WTC11 (cell line): ENCODE measurements at regions not wholly inside any gene's neighbourhood (a gene's known extent, or its start where the extent isn't known, plus 50 kb on each side); places are given as distances from the start of the nearest gene placed in this dataset.

Experiments
- ATAC-seq: fragments of 200-7000 bp; cut with Tn5 transposase; 2 replicates; pipeline ENCODE4 v1.10.0; 2021; ENCODE audit warnings: mild to moderate bottlenecking, moderate library complexity
- CTCF ChIA-PET: fragments of 300-600 bp; sonication (Branson Sonifier 250); formaldehyde crosslinking; loops from one replicate; lab custom pipeline; 2021; ENCODE audit warnings: antibody characterized with exemption; lab: Charles Lee
- POLR2A ChIA-PET: fragments of 350-600 bp; sonication (Branson Sonifier 250); formaldehyde crosslinking; loops from one replicate; lab custom pipeline; 2021; ENCODE audit warnings: antibody characterized with exemption; lab: Charles Lee
- DNase-seq: peaks from one replicate; pipeline ENCODE4 v3.0.0; 2021; ENCODE audit warnings: low spot score
- H3K27ac Mint-ChIP-seq: 2 replicates; pipeline ENCODE4 v1.8.0; 2021; ENCODE audit warnings: mixed read lengths
- H3K27me3 Mint-ChIP-seq: 2 replicates; pipeline ENCODE4 v1.8.0; 2021; ENCODE audit warnings: low read depth, mild to moderate bottlenecking, moderate library complexity, mixed read lengths
- H3K36me3 Mint-ChIP-seq: 2 replicates; pipeline ENCODE4 v1.8.0; 2021; ENCODE audit warnings: mixed read lengths
- H3K4me1 Mint-ChIP-seq: 2 replicates; pipeline ENCODE4 v1.8.0; 2022; ENCODE audit warnings: mixed read lengths
- H3K4me3 Mint-ChIP-seq: 2 replicates; pipeline ENCODE4 v1.8.0; 2021; ENCODE audit warnings: mild to moderate bottlenecking, moderate library complexity, mixed read lengths
- H3K9me3 Mint-ChIP-seq: 2 replicates; pipeline ENCODE4 v1.8.0; 2021; ENCODE audit warnings: mixed read lengths
- CREB1 ChIP-seq: sonication (generic); formaldehyde crosslinking; IDR thresholded peaks from 2 replicates; pipeline ENCODE4 v1.8.0; 2023; ENCODE audit warnings: mild to moderate bottlenecking, missing genetic modification reagents
- E2F5 ChIP-seq: sonication (generic); formaldehyde crosslinking; IDR thresholded peaks from 2 replicates; pipeline ENCODE4 v1.8.1; 2022; ENCODE audit warnings: mild to moderate bottlenecking, moderate library complexity, missing genetic modification reagents
- EMX1 ChIP-seq: fragments of 250-450 bp; sonication (Bioruptor Pico); IDR thresholded peaks from 2 replicates; pipeline ENCODE4 v1.8.0; 2021; ENCODE audit warnings: mild to moderate bottlenecking
- FOXK1 ChIP-seq: sonication (generic); formaldehyde crosslinking; IDR thresholded peaks from 2 replicates; pipeline ENCODE4 v1.8.0; 2022; ENCODE audit warnings: mild to moderate bottlenecking, moderate library complexity, missing genetic modification reagents
- FOXP4 ChIP-seq: sonication (generic); formaldehyde crosslinking; IDR thresholded peaks from 2 replicates; pipeline ENCODE4 v1.8.0; 2022; ENCODE audit warnings: mild to moderate bottlenecking, missing genetic modification reagents
- GTF2I ChIP-seq: fragments of 250-450 bp; sonication (Bioruptor Pico); conservative IDR thresholded peaks from 2 replicates; pipeline ENCODE4 v1.4.0; 2021; ENCODE audit warnings: mild to moderate bottlenecking
- HMGA2 ChIP-seq: fragments of 250-450 bp; sonication (Bioruptor Pico); IDR thresholded peaks from 2 replicates; pipeline ENCODE4 v1.4.0; 2021; ENCODE audit warnings: mild to moderate bottlenecking, moderate library complexity
- HMGXB4 ChIP-seq: sonication (generic); formaldehyde crosslinking; IDR thresholded peaks from 2 replicates; pipeline ENCODE4 v1.8.1; 2023; ENCODE audit warnings: mild to moderate bottlenecking, moderate library complexity, missing genetic modification reagents
- IRF1 ChIP-seq: sonication (generic); formaldehyde crosslinking; IDR thresholded peaks from 2 replicates; pipeline ENCODE4 v1.8.0; 2023; ENCODE audit warnings: missing genetic modification reagents
- MXD4 ChIP-seq: fragments of 250-450 bp; sonication (Bioruptor Pico); IDR thresholded peaks from 2 replicates; pipeline ENCODE4 v1.8.0; 2021; ENCODE audit warnings: mild to moderate bottlenecking, moderate library complexity, borderline replicate concordance
- OVOL2 ChIP-seq: fragments of 250-450 bp; sonication (Bioruptor Pico); IDR thresholded peaks from 2 replicates; pipeline ENCODE4 v1.9.0; 2021; ENCODE audit warnings: mild to moderate bottlenecking, borderline replicate concordance
- PRDM15 ChIP-seq: sonication (generic); formaldehyde crosslinking; IDR thresholded peaks from 2 replicates; pipeline ENCODE4 v1.8.0; 2022; ENCODE audit warnings: missing genetic modification reagents
- PREB ChIP-seq: sonication (generic); formaldehyde crosslinking; IDR thresholded peaks from 2 replicates; pipeline ENCODE4 v1.8.1; 2022; ENCODE audit warnings: mild to moderate bottlenecking, missing genetic modification reagents, moderate library complexity, borderline replicate concordance
- PRRX2 ChIP-seq: fragments of 250-450 bp; sonication (Bioruptor Pico); IDR thresholded peaks from 2 replicates; pipeline ENCODE4 v1.8.0; 2021; ENCODE audit warnings: mild to moderate bottlenecking
- SMAD4 ChIP-seq: sonication (generic); formaldehyde crosslinking; IDR thresholded peaks from 2 replicates; pipeline ENCODE4 v1.8.0; 2022; ENCODE audit warnings: mild to moderate bottlenecking, missing genetic modification reagents
- SOX15 ChIP-seq: fragments of 250-450 bp; sonication (Bioruptor Pico); IDR thresholded peaks from 2 replicates; pipeline ENCODE4 v1.9.0; 2021; ENCODE audit warnings: mild to moderate bottlenecking
- TCF7 ChIP-seq: sonication (generic); formaldehyde crosslinking; IDR thresholded peaks from 2 replicates; pipeline ENCODE4 v1.8.0; 2022; ENCODE audit warnings: mild to moderate bottlenecking, low read depth, missing genetic modification reagents, moderate library complexity
- TEAD4 ChIP-seq: sonication (generic); formaldehyde crosslinking; IDR thresholded peaks from 2 replicates; pipeline ENCODE4 v1.8.0; 2022; ENCODE audit warnings: mild to moderate bottlenecking, missing genetic modification reagents
- TP53 ChIP-seq: sonication (generic); formaldehyde crosslinking; IDR thresholded peaks from 2 replicates; pipeline ENCODE4 v1.8.1; 2023; ENCODE audit warnings: mild to moderate bottlenecking, missing genetic modification reagents
- ZBTB21 ChIP-seq: sonication (generic); formaldehyde crosslinking; IDR thresholded peaks from 2 replicates; pipeline ENCODE4 v1.8.1; 2023; ENCODE audit warnings: mild to moderate bottlenecking, missing genetic modification reagents, borderline replicate concordance
- ZNF121 ChIP-seq: sonication (generic); formaldehyde crosslinking; IDR thresholded peaks from 2 replicates; pipeline ENCODE4 v1.8.0; 2023; ENCODE audit warnings: missing genetic modification reagents
- ZNF512 ChIP-seq: sonication (generic); formaldehyde crosslinking; IDR thresholded peaks from 2 replicates; pipeline ENCODE4 v1.8.1; 2022; ENCODE audit warnings: missing genetic modification reagents, borderline replicate concordance

- no peaks in the 10 kb centered on the region for H3K4me1 Mint-ChIP-seq
- CTCF ChIA-PET, result no interaction called here
- TF ChIP-seq MXD4 (CRISPR knock-in tag) (no peak), PRRX2 (CRISPR knock-in tag) (no peak), ZBTB21 (CRISPR knock-in tag) (no peak), GTF2I (CRISPR knock-in tag) (no peak), FOXK1 (no peak), SOX15 (no peak), OVOL2 (no peak), IRF1 (CRISPR knock-in tag) (no peak), E2F5 (no peak), ZNF121 (CRISPR knock-in tag) (no peak), PREB (no peak), FOXP4 (CRISPR knock-in tag) (no peak), SMAD4 (CRISPR knock-in tag) (no peak), EMX1 (CRISPR knock-in tag) (no peak)
- TF ChIP-seq, all 79 proteins: peak for 0
- H3K36me3 Mint-ChIP-seq, result no peaks in the 10 kb centered on the region
- H3K9me3 Mint-ChIP-seq, result no peaks in the 10 kb centered on the region
- no peak overlapping the region for H3K27ac Mint-ChIP-seq
- DNase-seq, result no peak
- POLR2A ChIA-PET, result no interaction called here
- H3K4me3 Mint-ChIP-seq, result no peak overlapping the region
- no peaks in the 10 kb centered on the region for H3K27me3 Mint-ChIP-seq
- ATAC-seq, result no peak
Measured at GRCh38 chr2:210792000-210792399, 235.6 kb downstream of the CPS1 start.

- Mint-ChIP-seq H3K4me1 (no peaks in the 10 kb centered on the region), H3K36me3 (no peaks in the 10 kb centered on the region), H3K27me3 (no peaks in the 10 kb centered on the region), H3K27ac (no peak overlapping the region), H3K4me3 (no peak overlapping the region), H3K9me3 (no peaks in the 10 kb centered on the region)
- TF ChIP-seq ZNF512 (no peak), TEAD4 (CRISPR knock-in tag) (no peak), HMGA2 (no peak), TP53 (CRISPR knock-in tag) (no peak), TCF7 (CRISPR knock-in tag) (no peak), CREB1 (no peak), OVOL2 (no peak)
- DNase-seq (no peak), ATAC-seq (no peak)
- ChIA-PET CTCF (no interaction called here), POLR2A (no interaction called here)
Measured at GRCh38 chr2:210795506-210795905, 239.1 kb downstream of the CPS1 start.

GRCh38 chr2:210798180-210798579 is 241.8 kb downstream of the CPS1 start:
- ChIA-PET POLR2A (no interaction called here), CTCF (no interaction called here)
- Mint-ChIP-seq H3K27ac (no peak overlapping the region), H3K9me3 (no peaks in the 10 kb centered on the region), H3K4me1 (no peaks in the 10 kb centered on the region), H3K4me3 (no peak overlapping the region), H3K27me3 (no peaks in the 10 kb centered on the region), H3K36me3 (no peaks in the 10 kb centered on the region)
- no peak for TF ChIP-seq FOXP4 (CRISPR knock-in tag)
- no peak for TF ChIP-seq PRDM15 (CRISPR knock-in tag)
- no peak for TF ChIP-seq HMGXB4 (CRISPR knock-in tag)
- DNase-seq (no peak), ATAC-seq (no peak)
